Keratinocyte (primary cell): ENCODE measurements at regions not wholly inside any gene's neighbourhood (a gene's known extent, or its start where the extent isn't known, plus 50 kb on each side); places are given as distances from the start of the nearest gene placed in this dataset.
"Not testable (repeated sequence)": the region's sequence is repeated elsewhere in the genome, so short reads cannot be mapped to it uniquely, and the experiment has no call there.

Experiments
- DNase-seq: peaks from one replicate; pipeline ENCODE4 v3.0.0-alpha.2; 2011; ENCODE audit warnings: low read depth, missing footprints, low spot score
- FAIRE-seq: peaks from 2 replicates; lab custom pipeline; 2011; peaks lifted over from hg19 to GRCh38; lab: Jason Lieb, UNC
- H2AFZ ChIP-seq: 2 replicates; pipeline ENCODE4 v1.6.0; 2012; ENCODE audit warnings: low read length, control low read depth, inconsistent platforms; ENCODE audit not compliant: control insufficient read depth
- H3K27ac ChIP-seq: 2 replicates; pipeline ENCODE4 v1.5.1; 2011; ENCODE audit warnings: low read length; ENCODE audit not compliant: control insufficient read depth, insufficient read depth
- H3K27me3 ChIP-seq: 3 replicates; pipeline ENCODE4 v1.6.0; 2011; ENCODE audit warnings: low read length; ENCODE audit not compliant: control insufficient read depth, insufficient read depth; ENCODE audit errors: extremely low read depth
- H3K36me3 ChIP-seq, 2 experiments: 2 replicates in 1 of 2; 3 replicates in 1 of 2; pipeline ENCODE4 v1.5.1; 2011; ENCODE audit warnings: low read length in 2 of 2, mild to moderate bottlenecking in 1 of 2; ENCODE audit not compliant: control insufficient read depth in 2 of 2, insufficient read depth in 2 of 2; ENCODE audit errors: extremely low read depth in 1 of 2
- H3K4me1 ChIP-seq: 3 replicates; pipeline ENCODE4 v1.5.1; 2011; ENCODE audit warnings: low read length; ENCODE audit not compliant: control insufficient read depth, insufficient read depth; ENCODE audit errors: extremely low read depth
- H3K4me2 ChIP-seq: 3 replicates; pipeline ENCODE4 v1.6.0; 2011; ENCODE audit warnings: low read depth, low read length; ENCODE audit not compliant: control insufficient read depth, insufficient read depth; ENCODE audit errors: extremely low read depth
- H3K4me3 ChIP-seq, 3 experiments: fragments of 200-600 bp in 1 of 3; sonication (generic) in 1 of 3; 2 replicates in 2 of 3; 3 replicates in 1 of 3; pipeline ENCODE4 v1.5.1; 2011 to 2016; ENCODE audit warnings: low read length in 3 of 3, mild to moderate bottlenecking in 3 of 3, control low read depth in 2 of 3, inconsistent platforms in 1 of 3, low read depth in 1 of 3, mixed read lengths in 1 of 3, mixed run types in 1 of 3, moderate library complexity in 1 of 3; ENCODE audit not compliant: control insufficient read depth in 2 of 3, insufficient read depth in 2 of 3; ENCODE audit errors: extremely low read depth in 1 of 3
- H3K79me2 ChIP-seq: 2 replicates; pipeline ENCODE4 v1.6.0; 2012; ENCODE audit warnings: low read length; ENCODE audit not compliant: control insufficient read depth, insufficient read depth
- H3K9ac ChIP-seq: 3 replicates; pipeline ENCODE4 v1.6.0; 2011; ENCODE audit warnings: low read length; ENCODE audit not compliant: control insufficient read depth, insufficient read depth; ENCODE audit errors: extremely low read depth
- H3K9me1 ChIP-seq: 3 replicates; pipeline ENCODE4 v1.6.0; 2011; ENCODE audit warnings: low read length; ENCODE audit not compliant: control insufficient read depth, insufficient read depth; ENCODE audit errors: extremely low read depth
- H3K9me3 ChIP-seq: 2 replicates; pipeline ENCODE4 v1.5.1; 2012; ENCODE audit warnings: low read depth, low read length; ENCODE audit not compliant: control insufficient read depth
- H4K20me1 ChIP-seq: 3 replicates; pipeline ENCODE4 v1.6.0; 2011; ENCODE audit warnings: low read length; ENCODE audit not compliant: control insufficient read depth, insufficient read depth; ENCODE audit errors: extremely low read depth
- EZH2 ChIP-seq: IDR thresholded peaks from one replicate; pipeline ENCODE4 v1.6.1; 2012; ENCODE audit warnings: inconsistent platforms, mild to moderate bottlenecking, low read length, moderate library complexity
- dilution Hi-C: fragments of 300-500 bp; cut with MboI; formaldehyde crosslinking; loops from one replicate; pipeline ENCODE4 v1.7.0; 2020; ENCODE audit warnings: low sequenced_read_pairs; ENCODE audit not compliant: extremely low pct_ligation_motif_present
- TF ChIP-seq, protein P1 (sequence below), 3 experiments: IDR thresholded peaks in 1 of 3; conservative IDR thresholded peaks in 1 of 3; optimal IDR thresholded peaks in 1 of 3; 2 replicates in 2 of 3; 3 replicates in 1 of 3; pipeline versions ENCODE3 to v1.5.1; 2011; ENCODE audit warnings: low read length in 3 of 3, mild to moderate bottlenecking in 3 of 3, moderate library complexity in 2 of 3, control low read depth in 1 of 3, inconsistent platforms in 1 of 3; ENCODE audit not compliant: insufficient read depth in 2 of 3; ENCODE audit errors: extremely low read depth in 1 of 3

DNA sequence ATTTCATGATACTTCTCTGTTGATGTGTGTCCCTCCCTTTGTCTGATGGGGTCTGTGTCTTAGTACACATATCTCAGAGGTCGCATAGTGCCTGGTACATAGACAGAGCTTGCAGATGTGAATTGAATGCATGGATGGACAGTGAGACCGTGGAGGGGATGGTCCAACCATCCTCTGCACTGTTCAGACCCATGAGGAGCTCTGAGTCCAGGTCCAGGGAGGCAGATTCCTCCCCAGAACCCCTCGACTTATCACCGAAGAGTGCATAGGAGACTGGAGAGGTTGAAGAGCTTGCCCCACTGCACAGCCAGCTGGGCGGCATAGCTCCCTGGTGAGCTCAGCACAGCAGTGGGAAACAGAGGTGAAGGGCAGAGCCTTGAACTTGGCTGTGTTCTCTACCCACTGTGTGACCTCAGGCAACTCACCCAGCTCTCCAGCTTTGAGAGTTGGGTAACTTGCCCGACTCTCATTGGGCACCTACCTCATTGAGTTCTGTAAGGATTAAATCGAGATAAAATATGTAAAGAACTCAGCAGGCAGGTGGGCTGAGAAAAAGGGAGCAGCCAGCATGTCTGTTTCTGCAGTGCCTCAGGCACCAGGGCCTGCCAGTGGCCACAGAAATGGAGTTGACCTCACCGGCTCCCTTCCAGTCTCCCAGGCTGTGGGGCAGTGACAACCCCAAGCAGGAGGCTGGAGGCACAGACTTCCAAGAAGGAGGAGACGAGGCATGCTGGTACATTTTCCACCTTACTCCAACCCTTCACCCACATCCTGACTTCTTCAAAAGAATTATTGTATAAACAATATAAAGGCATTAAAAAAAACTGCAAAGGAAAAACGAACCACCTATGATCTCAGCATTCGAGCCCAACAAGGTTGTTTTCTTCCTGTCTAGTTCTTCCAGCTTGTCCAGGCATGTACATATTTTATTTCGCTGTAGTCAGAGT is 54.1 kb upstream of the TFRC start:
- Histone ChIP-seq H3K9me3 (no peaks in the 10 kb centered on the region), H3K9ac (peak overlapping the region; percentile 58), H3K27ac (peak overlapping the region; percentile 80), H2AFZ (peak overlapping the region; percentile 58), H3K4me3 (peak overlapping the region in 2 of 3 experiments; percentile 36 to 53), H4K20me1 (no peaks in the 10 kb centered on the region), H3K4me2 (peak overlapping the region; percentile 90), H3K4me1 (peaks cover 30% of the 10 kb centered on the region), H3K27me3 (no peaks in the 10 kb centered on the region), H3K79me2 (no peaks in the 10 kb centered on the region), H3K36me3 (no peaks in the 10 kb centered on the region), H3K9me1 (no peaks in the 10 kb centered on the region)
- dilution Hi-C loops = no loop called here
- FAIRE-seq = peak; percentile 75
- no peak for TF ChIP-seq EZH2
- TF ChIP-seq, protein P1, sequence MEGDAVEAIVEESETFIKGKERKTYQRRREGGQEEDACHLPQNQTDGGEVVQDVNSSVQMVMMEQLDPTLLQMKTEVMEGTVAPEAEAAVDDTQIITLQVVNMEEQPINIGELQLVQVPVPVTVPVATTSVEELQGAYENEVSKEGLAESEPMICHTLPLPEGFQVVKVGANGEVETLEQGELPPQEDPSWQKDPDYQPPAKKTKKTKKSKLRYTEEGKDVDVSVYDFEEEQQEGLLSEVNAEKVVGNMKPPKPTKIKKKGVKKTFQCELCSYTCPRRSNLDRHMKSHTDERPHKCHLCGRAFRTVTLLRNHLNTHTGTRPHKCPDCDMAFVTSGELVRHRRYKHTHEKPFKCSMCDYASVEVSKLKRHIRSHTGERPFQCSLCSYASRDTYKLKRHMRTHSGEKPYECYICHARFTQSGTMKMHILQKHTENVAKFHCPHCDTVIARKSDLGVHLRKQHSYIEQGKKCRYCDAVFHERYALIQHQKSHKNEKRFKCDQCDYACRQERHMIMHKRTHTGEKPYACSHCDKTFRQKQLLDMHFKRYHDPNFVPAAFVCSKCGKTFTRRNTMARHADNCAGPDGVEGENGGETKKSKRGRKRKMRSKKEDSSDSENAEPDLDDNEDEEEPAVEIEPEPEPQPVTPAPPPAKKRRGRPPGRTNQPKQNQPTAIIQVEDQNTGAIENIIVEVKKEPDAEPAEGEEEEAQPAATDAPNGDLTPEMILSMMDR (optimal IDR thresholded peaks at IDR 0.05 in 1 of 3, IDR thresholded peaks at IDR 0.05 in 1 of 3, conservative IDR thresholded peaks at IDR 0.05 in 1 of 3; ENCODE audit: extremely low read depth in 1 of 3, insufficient read depth in 2 of 3, low read length in 3 of 3) = no peak
- peak; percentile 77 for DNase-seq

DNA sequence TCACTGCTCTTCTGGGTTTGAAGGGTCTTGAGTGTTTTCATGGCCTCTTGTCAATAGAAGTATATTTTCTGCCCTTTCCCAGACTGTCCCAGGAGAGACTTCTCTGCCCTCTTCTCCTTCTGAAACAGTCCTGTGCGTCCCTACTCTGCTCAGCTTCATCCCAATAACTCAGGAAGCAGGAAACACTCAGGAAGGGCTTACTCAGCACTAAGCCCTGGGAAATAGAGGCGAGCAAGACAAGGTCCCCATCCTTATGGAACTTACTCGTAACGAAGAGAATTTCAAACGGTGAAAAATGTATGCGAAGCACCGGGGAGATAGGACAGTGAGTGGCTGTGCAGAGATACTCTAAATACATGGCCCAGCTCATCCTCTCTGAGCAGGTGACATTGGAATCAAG is 52.8 kb upstream of the TFRC start:
- TF ChIP-seq EZH2 = no peak
- TF ChIP-seq, protein P1 (optimal IDR thresholded peaks at IDR 0.05 in 1 of 3, IDR thresholded peaks at IDR 0.05 in 1 of 3, conservative IDR thresholded peaks at IDR 0.05 in 1 of 3; ENCODE audit: extremely low read depth in 1 of 3, insufficient read depth in 2 of 3, low read length in 3 of 3) = no peak
- H3K9ac ChIP-seq = no peak overlapping the region
- no peak overlapping the region for H3K4me3 ChIP-seq
- H2AFZ ChIP-seq = no peak overlapping the region
- H3K9me3 ChIP-seq = no peaks in the 10 kb centered on the region
- no peak for FAIRE-seq
- dilution Hi-C loops = no loop called here
- H3K4me1 ChIP-seq = peaks cover 30% of the 10 kb centered on the region
- no peaks in the 10 kb centered on the region for H3K36me3 ChIP-seq
- H3K9me1 ChIP-seq = no peaks in the 10 kb centered on the region
- no peaks in the 10 kb centered on the region for H4K20me1 ChIP-seq
- no peak overlapping the region for H3K4me2 ChIP-seq
- DNase-seq = no peak
- no peaks in the 10 kb centered on the region for H3K79me2 ChIP-seq
- H3K27me3 ChIP-seq = no peaks in the 10 kb centered on the region
- no peak overlapping the region for H3K27ac ChIP-seq

DNA sequence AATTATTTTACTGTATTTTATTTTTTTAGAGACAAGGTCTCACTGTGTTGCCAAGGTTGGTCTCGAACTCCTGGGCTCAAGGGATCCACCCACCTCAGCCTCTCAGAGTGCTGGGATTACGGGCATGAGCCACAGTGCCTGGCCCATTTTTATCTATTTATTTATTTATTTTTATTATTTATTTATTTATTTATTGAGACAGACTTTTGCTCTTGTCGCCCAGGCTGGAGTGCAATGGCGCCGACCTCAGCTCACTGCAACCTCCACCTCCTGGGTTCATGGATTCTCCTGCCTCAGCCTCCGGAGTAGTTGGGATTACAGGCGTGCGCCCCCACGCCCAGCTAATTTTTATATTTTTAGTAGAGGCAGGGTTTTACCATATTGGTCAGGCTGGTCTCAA is 52.0 kb upstream of the TFRC start:
- peaks cover 25% of the 10 kb centered on the region for H3K4me1 ChIP-seq
- H3K9me1 ChIP-seq, H3K9ac ChIP-seq, FAIRE-seq, DNase-seq, H3K36me3 ChIP-seq, H3K79me2 ChIP-seq, H3K27ac ChIP-seq, H3K9me3 ChIP-seq, H3K4me2 ChIP-seq, H3K27me3 ChIP-seq, H4K20me1 ChIP-seq, H3K4me3 ChIP-seq, H2AFZ ChIP-seq, dilution Hi-C loops: not testable (repeated sequence)
